Astrocyte (in vitro differentiated cells and primary cell): ENCODE measurements at regions not wholly inside any gene's neighbourhood (a gene's known extent, or its start where the extent isn't known, plus 50 kb on each side); places are given as distances from the start of the nearest gene placed in this dataset.

Experiments
- EZH2 ChIP-seq: IDR thresholded peaks from 2 replicates; pipeline ENCODE4 v1.6.1; 2012; ENCODE audit warnings: mild to moderate bottlenecking, low read length, inconsistent platforms; ENCODE audit not compliant: insufficient read depth
- TF ChIP-seq, protein P1 (sequence below): IDR thresholded peaks from 2 replicates; pipeline ENCODE4 v1.5.1; 2011; ENCODE audit warnings: low read depth, mild to moderate bottlenecking, inconsistent platforms, low read length, moderate library complexity; ENCODE audit not compliant: insufficient read depth

- TF ChIP-seq, protein P1, sequence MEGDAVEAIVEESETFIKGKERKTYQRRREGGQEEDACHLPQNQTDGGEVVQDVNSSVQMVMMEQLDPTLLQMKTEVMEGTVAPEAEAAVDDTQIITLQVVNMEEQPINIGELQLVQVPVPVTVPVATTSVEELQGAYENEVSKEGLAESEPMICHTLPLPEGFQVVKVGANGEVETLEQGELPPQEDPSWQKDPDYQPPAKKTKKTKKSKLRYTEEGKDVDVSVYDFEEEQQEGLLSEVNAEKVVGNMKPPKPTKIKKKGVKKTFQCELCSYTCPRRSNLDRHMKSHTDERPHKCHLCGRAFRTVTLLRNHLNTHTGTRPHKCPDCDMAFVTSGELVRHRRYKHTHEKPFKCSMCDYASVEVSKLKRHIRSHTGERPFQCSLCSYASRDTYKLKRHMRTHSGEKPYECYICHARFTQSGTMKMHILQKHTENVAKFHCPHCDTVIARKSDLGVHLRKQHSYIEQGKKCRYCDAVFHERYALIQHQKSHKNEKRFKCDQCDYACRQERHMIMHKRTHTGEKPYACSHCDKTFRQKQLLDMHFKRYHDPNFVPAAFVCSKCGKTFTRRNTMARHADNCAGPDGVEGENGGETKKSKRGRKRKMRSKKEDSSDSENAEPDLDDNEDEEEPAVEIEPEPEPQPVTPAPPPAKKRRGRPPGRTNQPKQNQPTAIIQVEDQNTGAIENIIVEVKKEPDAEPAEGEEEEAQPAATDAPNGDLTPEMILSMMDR = no peak
- no peak for TF ChIP-seq EZH2
Measured at GRCh38 chr13:105974380-105974779, 561.1 kb downstream of the EFNB2 start.
